ENCODE measurements at regions not wholly inside any gene's neighbourhood (a gene's known extent, or its start where the extent isn't known, plus 50 kb on each side); places are given as distances from the start of the nearest gene placed in this dataset.

- TF ChIP-seq EZH2 (IDR thresholded peaks at IDR 0.05; ENCODE audit: borderline replicate concordance, low read length), result no peak
- no peak for TF ChIP-seq CTCF (IDR thresholded peaks at IDR 0.05; ENCODE audit: low read length)
- no peaks in the 10 kb centered on the region for H3K36me3 ChIP-seq (ENCODE audit: insufficient read depth, low read length)
- H3K4me2 ChIP-seq (ENCODE audit: low read length), result no peak overlapping the region
- H3K4me1 ChIP-seq (ENCODE audit: insufficient read depth, low read length, severe bottlenecking), result no peaks in the 10 kb centered on the region
- H2AFZ ChIP-seq (ENCODE audit: low read length), result no peak overlapping the region
- no peaks in the 10 kb centered on the region for H3K9me3 ChIP-seq (ENCODE audit: low read length)
- no peaks in the 10 kb centered on the region for H3F3A ChIP-seq (ENCODE audit: insufficient read depth, low read length)
- H3K9ac ChIP-seq (ENCODE audit: low read length), result no peak overlapping the region
- no peaks in the 10 kb centered on the region for H3K9me2 ChIP-seq (ENCODE audit: low read depth, low read length)
- no peaks in the 10 kb centered on the region for H4K20me1 ChIP-seq (ENCODE audit: insufficient read depth, low read length)
- no peak overlapping the region for H3K27ac ChIP-seq (ENCODE audit: low read depth, low read length, poor library complexity, severe bottlenecking)
- no peaks in the 10 kb centered on the region for H3K79me2 ChIP-seq (ENCODE audit: insufficient read depth, low read length)
- H3K4me3 ChIP-seq (ENCODE audit: low read depth, low read length, poor library complexity, severe bottlenecking), result no peak overlapping the region
- H3K27me3 ChIP-seq (ENCODE audit: insufficient read depth, low read length), result no peaks in the 10 kb centered on the region
These were observed 210.5 kb upstream of the C16orf82 start for GRCh38 chr16:26856271-26856670.

DNA sequence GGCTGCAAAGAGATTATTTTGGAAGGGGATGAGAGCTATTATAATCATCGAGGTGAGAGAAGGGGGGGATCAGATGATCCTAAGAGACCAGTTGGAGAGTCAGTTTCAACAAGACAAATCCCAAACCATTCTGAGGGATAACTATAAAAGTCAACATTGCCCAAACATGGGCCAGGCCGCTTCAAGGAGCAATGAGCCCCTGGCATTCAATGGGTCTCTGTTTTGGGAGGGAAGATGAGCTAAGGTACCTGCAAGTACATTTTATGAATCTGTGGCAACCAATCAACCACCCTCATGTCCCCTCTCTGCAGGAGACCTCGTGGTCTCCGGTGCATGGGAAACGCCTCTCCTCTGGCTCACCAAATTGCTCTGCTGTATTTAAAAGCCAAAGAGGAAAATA lies 209.9 kb upstream of the C16orf82 start:
- H3K9me2 ChIP-seq (ENCODE audit: low read depth, low read length), result no peaks in the 10 kb centered on the region
- no peak overlapping the region for H3K4me3 ChIP-seq (ENCODE audit: low read depth, low read length, poor library complexity, severe bottlenecking)
- TF ChIP-seq CTCF (IDR thresholded peaks at IDR 0.05; ENCODE audit: low read length), result no peak
- no peak for TF ChIP-seq EZH2 (IDR thresholded peaks at IDR 0.05; ENCODE audit: borderline replicate concordance, low read length)
- H3K9ac ChIP-seq (ENCODE audit: low read length), result no peak overlapping the region
- H3K4me2 ChIP-seq (ENCODE audit: low read length), result no peak overlapping the region
- no peaks in the 10 kb centered on the region for H3K79me2 ChIP-seq (ENCODE audit: insufficient read depth, low read length)
- no peaks in the 10 kb centered on the region for H3F3A ChIP-seq (ENCODE audit: insufficient read depth, low read length)
- H3K9me3 ChIP-seq (ENCODE audit: low read length), result no peaks in the 10 kb centered on the region
- H3K27ac ChIP-seq (ENCODE audit: low read depth, low read length, poor library complexity, severe bottlenecking), result no peak overlapping the region
- no peak overlapping the region for H2AFZ ChIP-seq (ENCODE audit: low read length)
- H4K20me1 ChIP-seq (ENCODE audit: insufficient read depth, low read length), result no peaks in the 10 kb centered on the region
- H3K4me1 ChIP-seq (ENCODE audit: insufficient read depth, low read length, severe bottlenecking), result no peaks in the 10 kb centered on the region
- no peaks in the 10 kb centered on the region for H3K36me3 ChIP-seq (ENCODE audit: insufficient read depth, low read length)
- H3K27me3 ChIP-seq (ENCODE audit: insufficient read depth, low read length), result no peaks in the 10 kb centered on the region

GRCh38 chr16:26857371-26857770 lies 209.4 kb upstream of the C16orf82 start:
- H3F3A ChIP-seq (ENCODE audit: insufficient read depth, low read length), result no peaks in the 10 kb centered on the region
- TF ChIP-seq EZH2 (IDR thresholded peaks at IDR 0.05; ENCODE audit: borderline replicate concordance, low read length), result no peak
- TF ChIP-seq CTCF (IDR thresholded peaks at IDR 0.05; ENCODE audit: low read length), result peak; percentile 8; the same call in 1 of the 2 replicates
- H3K4me2 ChIP-seq (ENCODE audit: low read length), result no peak overlapping the region
- H3K27ac ChIP-seq (ENCODE audit: low read depth, low read length, poor library complexity, severe bottlenecking), result no peak overlapping the region
- no peaks in the 10 kb centered on the region for H3K4me1 ChIP-seq (ENCODE audit: insufficient read depth, low read length, severe bottlenecking)
- H3K4me3 ChIP-seq (ENCODE audit: low read depth, low read length, poor library complexity, severe bottlenecking), result no peak overlapping the region
- H4K20me1 ChIP-seq (ENCODE audit: insufficient read depth, low read length), result no peaks in the 10 kb centered on the region
- no peaks in the 10 kb centered on the region for H3K27me3 ChIP-seq (ENCODE audit: insufficient read depth, low read length)
- no peak overlapping the region for H2AFZ ChIP-seq (ENCODE audit: low read length)
- H3K9me2 ChIP-seq (ENCODE audit: low read depth, low read length), result no peaks in the 10 kb centered on the region
- no peak overlapping the region for H3K9ac ChIP-seq (ENCODE audit: low read length)
- H3K9me3 ChIP-seq (ENCODE audit: low read length), result no peaks in the 10 kb centered on the region
- no peaks in the 10 kb centered on the region for H3K79me2 ChIP-seq (ENCODE audit: insufficient read depth, low read length)
- no peaks in the 10 kb centered on the region for H3K36me3 ChIP-seq (ENCODE audit: insufficient read depth, low read length)
